Occipital lobe (tissue), 1 donor: ENCODE measurements at regions not wholly inside any gene's neighbourhood (a gene's known extent, or its start where the extent isn't known, plus 50 kb on each side); places are given as distances from the start of the nearest gene placed in this dataset.
"Not testable (repeated sequence)": the region's sequence is repeated elsewhere in the genome, so short reads cannot be mapped to it uniquely, and the experiment has no call there.

Experiments used
- DNase-seq: peaks from one replicate; lab custom pipeline; 2025; lab: John Stamatoyannopoulos, UW

- DNase-seq: no peak
Measured at GRCh38 chr10:121690152-121690848, 92.1 kb upstream of the FGFR2 start.

GRCh38 chr10:121687095-121687813, 89.0 kb upstream of the FGFR2 start:
- DNase-seq: no peak

- DNase-seq: no peak
Measured at GRCh38 chr10:121684276-121684675, 86.0 kb upstream of the FGFR2 start.

GRCh38 chr10:121683816-121684215, 85.6 kb upstream of the FGFR2 start:
- DNase-seq: no peak

- DNase-seq: no peak
Measured at GRCh38 chr10:121683366-121683765, 85.1 kb upstream of the FGFR2 start.

GRCh38 chr10:121681997-121682687, 83.9 kb upstream of the FGFR2 start:
- no peak for DNase-seq

GRCh38 chr10:121680879-121681655, 82.8 kb upstream of the FGFR2 start:
- no peak for DNase-seq

- no peak for DNase-seq
Measured at GRCh38 chr10:121679916-121680315, 81.7 kb upstream of the FGFR2 start.

GRCh38 chr10:121678631-121679174, 80.5 kb upstream of the FGFR2 start:
- DNase-seq: no peak

GRCh38 chr10:121677880-121678279, 79.6 kb upstream of the FGFR2 start:
- no peak for DNase-seq

GRCh38 chr10:121675344-121675743, 77.1 kb upstream of the FGFR2 start:
- DNase-seq: no peak

- no peak for DNase-seq
Measured at GRCh38 chr10:121674885-121675284, 76.6 kb upstream of the FGFR2 start.

GRCh38 chr10:121672733-121673132, 74.5 kb upstream of the FGFR2 start:
- DNase-seq: no peak

GRCh38 chr10:121669840-121670239, 71.6 kb upstream of the FGFR2 start:
- DNase-seq: not testable (repeated sequence)

GRCh38 chr10:121669028-121669374, 70.8 kb upstream of the FGFR2 start:
- DNase-seq: no peak

- peak; percentile 45 for DNase-seq
Measured at GRCh38 chr10:121668314-121669027, 70.2 kb upstream of the FGFR2 start.

GRCh38 chr10:121667948-121668313, 69.7 kb upstream of the FGFR2 start:
- no peak for DNase-seq

GRCh38 chr10:121665809-121666208, 67.6 kb upstream of the FGFR2 start:
- DNase-seq: no peak

- no peak for DNase-seq
Measured at GRCh38 chr10:121664671-121665070, 66.4 kb upstream of the FGFR2 start.

- no peak for DNase-seq
Measured at GRCh38 chr10:121662945-121663917, 65.0 kb upstream of the FGFR2 start.
